ENCODE measurements at regions not wholly inside any gene's neighbourhood (a gene's known extent, or its start where the extent isn't known, plus 50 kb on each side); places are given as distances from the start of the nearest gene placed in this dataset.

DNA sequence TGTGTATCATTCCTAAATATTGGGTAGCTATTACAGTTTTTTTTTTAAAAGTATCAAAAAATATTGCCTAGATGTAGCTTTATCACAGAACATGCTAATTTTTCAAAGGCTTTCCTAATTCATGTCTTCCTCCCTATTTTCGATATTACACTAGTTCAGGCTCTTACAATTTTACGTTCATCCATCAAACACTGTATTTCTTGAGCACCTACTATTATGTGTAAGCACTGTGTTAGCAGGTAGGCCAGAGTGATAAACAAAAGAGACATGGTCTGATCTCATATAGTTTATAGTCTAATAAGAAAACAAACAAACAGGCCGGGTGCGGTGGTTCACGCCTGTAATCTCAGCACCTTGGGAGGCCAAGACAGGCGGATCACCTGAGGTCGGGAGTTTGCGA lies 69.5 kb downstream of the FAM217A start:
- TF ChIP-seq, protein P1, sequence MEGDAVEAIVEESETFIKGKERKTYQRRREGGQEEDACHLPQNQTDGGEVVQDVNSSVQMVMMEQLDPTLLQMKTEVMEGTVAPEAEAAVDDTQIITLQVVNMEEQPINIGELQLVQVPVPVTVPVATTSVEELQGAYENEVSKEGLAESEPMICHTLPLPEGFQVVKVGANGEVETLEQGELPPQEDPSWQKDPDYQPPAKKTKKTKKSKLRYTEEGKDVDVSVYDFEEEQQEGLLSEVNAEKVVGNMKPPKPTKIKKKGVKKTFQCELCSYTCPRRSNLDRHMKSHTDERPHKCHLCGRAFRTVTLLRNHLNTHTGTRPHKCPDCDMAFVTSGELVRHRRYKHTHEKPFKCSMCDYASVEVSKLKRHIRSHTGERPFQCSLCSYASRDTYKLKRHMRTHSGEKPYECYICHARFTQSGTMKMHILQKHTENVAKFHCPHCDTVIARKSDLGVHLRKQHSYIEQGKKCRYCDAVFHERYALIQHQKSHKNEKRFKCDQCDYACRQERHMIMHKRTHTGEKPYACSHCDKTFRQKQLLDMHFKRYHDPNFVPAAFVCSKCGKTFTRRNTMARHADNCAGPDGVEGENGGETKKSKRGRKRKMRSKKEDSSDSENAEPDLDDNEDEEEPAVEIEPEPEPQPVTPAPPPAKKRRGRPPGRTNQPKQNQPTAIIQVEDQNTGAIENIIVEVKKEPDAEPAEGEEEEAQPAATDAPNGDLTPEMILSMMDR (IDR thresholded peaks at IDR 0.05), result no peak
- no peak for TF ChIP-seq POLR2A (IDR thresholded peaks at IDR 0.05)
